ENCODE measurements at regions not wholly inside any gene's neighbourhood (a gene's known extent, or its start where the extent isn't known, plus 50 kb on each side); places are given as distances from the start of the nearest gene placed in this dataset.

DNA sequence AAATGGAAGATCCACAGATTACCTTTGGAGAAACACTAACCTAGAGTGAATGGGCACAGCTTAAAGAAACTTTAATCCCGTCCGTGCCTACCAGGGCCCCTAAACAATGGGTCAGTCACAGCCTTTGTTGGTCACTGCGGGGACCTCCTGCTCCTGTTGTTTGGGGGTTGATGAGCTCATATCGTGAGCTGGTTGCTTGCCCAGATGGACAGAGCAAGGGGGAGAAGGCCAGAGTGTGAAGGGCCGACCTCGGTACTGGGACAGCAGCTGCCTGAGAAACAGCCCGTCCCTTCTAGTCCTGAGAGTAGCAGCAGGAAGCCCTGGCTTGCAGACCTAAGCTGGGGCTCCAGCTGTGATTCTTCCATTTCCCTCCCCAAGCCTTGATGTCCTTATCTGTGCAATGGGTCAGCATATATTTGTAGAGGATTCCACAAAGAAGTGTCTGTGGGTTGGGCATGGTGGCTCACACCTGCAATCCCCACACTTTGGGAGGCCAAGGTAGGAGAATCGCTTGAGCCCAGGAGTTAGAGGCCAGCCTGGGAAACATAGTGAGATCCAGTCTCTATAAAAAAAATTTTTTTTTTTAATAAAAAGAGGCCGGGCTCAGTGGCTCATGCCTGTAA lies 69.6 kb upstream of the SLC34A2 start:
- dilution Hi-C loops (cut with MboI; ENCODE audit: extremely low pct_ligation_motif_present, low sequenced_read_pairs) = no loop called here
- FAIRE-seq (no peak), DNase-seq (ENCODE audit: low read depth, low spot score) (no peak)

DNA sequence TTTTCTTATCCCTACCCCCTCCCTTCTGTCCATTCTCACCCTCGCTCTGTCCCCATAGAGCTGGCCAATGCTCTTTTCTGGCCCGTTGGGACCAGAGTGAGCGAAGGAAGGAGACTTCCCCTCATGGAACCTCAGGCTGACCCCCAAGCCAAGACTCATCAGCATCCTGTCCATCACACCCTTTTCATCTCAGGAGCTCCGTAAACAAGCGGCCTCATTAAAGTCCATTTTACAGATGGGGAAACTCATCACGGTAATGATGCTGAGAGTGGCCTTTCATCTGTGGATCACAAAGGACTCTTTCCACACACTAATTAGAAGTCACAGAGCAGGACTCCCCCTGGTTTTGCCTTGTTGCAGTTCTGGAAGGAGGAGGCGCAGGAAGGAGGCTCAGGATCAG lies 67.4 kb upstream of the SLC34A2 start:
- Histone ChIP-seq H3K27ac (ENCODE audit: control insufficient read depth, insufficient read depth, low read length) (no peak overlapping the region), H3K36me3 (ENCODE audit: control insufficient read depth in 2 of 2, extremely low read depth in 1 of 2, insufficient read depth in 2 of 2, low read length in 2 of 2) (no peaks in the 10 kb centered on the region), H3K4me2 (ENCODE audit: control insufficient read depth, extremely low read depth, insufficient read depth, low read depth, low read length) (no peak overlapping the region), H3K9me1 (ENCODE audit: control insufficient read depth, extremely low read depth, insufficient read depth, low read length) (no peaks in the 10 kb centered on the region), H3K79me2 (ENCODE audit: control insufficient read depth, insufficient read depth, low read length) (no peaks in the 10 kb centered on the region), H3K9me3 (ENCODE audit: control insufficient read depth, low read depth, low read length) (no peaks in the 10 kb centered on the region), H3K27me3 (ENCODE audit: control insufficient read depth, extremely low read depth, insufficient read depth, low read length) (no peaks in the 10 kb centered on the region), H3K4me3 (ENCODE audit: control insufficient read depth in 2 of 3, extremely low read depth in 1 of 3, insufficient read depth in 2 of 3, low read depth in 1 of 3, low read length in 3 of 3) (no peak overlapping the region), H3K4me1 (ENCODE audit: control insufficient read depth, extremely low read depth, insufficient read depth, low read length) (no peaks in the 10 kb centered on the region), H2AFZ (ENCODE audit: control insufficient read depth, low read length) (no peak overlapping the region), H3K9ac (ENCODE audit: control insufficient read depth, extremely low read depth, insufficient read depth, low read length) (no peak overlapping the region), H4K20me1 (ENCODE audit: control insufficient read depth, extremely low read depth, insufficient read depth, low read length) (no peaks in the 10 kb centered on the region)
- TF ChIP-seq EZH2 (IDR thresholded peaks at IDR 0.05; ENCODE audit: low read length) = no peak
- TF ChIP-seq, protein P1, sequence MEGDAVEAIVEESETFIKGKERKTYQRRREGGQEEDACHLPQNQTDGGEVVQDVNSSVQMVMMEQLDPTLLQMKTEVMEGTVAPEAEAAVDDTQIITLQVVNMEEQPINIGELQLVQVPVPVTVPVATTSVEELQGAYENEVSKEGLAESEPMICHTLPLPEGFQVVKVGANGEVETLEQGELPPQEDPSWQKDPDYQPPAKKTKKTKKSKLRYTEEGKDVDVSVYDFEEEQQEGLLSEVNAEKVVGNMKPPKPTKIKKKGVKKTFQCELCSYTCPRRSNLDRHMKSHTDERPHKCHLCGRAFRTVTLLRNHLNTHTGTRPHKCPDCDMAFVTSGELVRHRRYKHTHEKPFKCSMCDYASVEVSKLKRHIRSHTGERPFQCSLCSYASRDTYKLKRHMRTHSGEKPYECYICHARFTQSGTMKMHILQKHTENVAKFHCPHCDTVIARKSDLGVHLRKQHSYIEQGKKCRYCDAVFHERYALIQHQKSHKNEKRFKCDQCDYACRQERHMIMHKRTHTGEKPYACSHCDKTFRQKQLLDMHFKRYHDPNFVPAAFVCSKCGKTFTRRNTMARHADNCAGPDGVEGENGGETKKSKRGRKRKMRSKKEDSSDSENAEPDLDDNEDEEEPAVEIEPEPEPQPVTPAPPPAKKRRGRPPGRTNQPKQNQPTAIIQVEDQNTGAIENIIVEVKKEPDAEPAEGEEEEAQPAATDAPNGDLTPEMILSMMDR (optimal IDR thresholded peaks at IDR 0.05 in 1 of 3, IDR thresholded peaks at IDR 0.05 in 1 of 3, conservative IDR thresholded peaks at IDR 0.05 in 1 of 3; ENCODE audit: extremely low read depth in 1 of 3, insufficient read depth in 2 of 3, low read length in 3 of 3) = no peak
- DNase-seq (ENCODE audit: low read depth, low spot score) = no peak
- dilution Hi-C loops (cut with MboI; ENCODE audit: extremely low pct_ligation_motif_present, low sequenced_read_pairs) = no loop called here
- no peak for FAIRE-seq

More for the DNA sequence above, 69.6 kb upstream of the SLC34A2 start:
- H3K36me3 ChIP-seq (ENCODE audit: control insufficient read depth in 2 of 2, extremely low read depth in 1 of 2, insufficient read depth in 2 of 2, low read length in 2 of 2) = no peaks in the 10 kb centered on the region
- no peak overlapping the region for H3K4me3 ChIP-seq (ENCODE audit: control insufficient read depth in 2 of 3, extremely low read depth in 1 of 3, insufficient read depth in 2 of 3, low read depth in 1 of 3, low read length in 3 of 3)
- no peak for TF ChIP-seq EZH2 (IDR thresholded peaks at IDR 0.05; ENCODE audit: low read length)
- TF ChIP-seq, protein P1 (optimal IDR thresholded peaks at IDR 0.05 in 1 of 3, IDR thresholded peaks at IDR 0.05 in 1 of 3, conservative IDR thresholded peaks at IDR 0.05 in 1 of 3; ENCODE audit: extremely low read depth in 1 of 3, insufficient read depth in 2 of 3, low read length in 3 of 3) = no peak
- no peak overlapping the region for H3K27ac ChIP-seq (ENCODE audit: control insufficient read depth, insufficient read depth, low read length)
- H3K9me1 ChIP-seq (ENCODE audit: control insufficient read depth, extremely low read depth, insufficient read depth, low read length) = no peaks in the 10 kb centered on the region
- no peaks in the 10 kb centered on the region for H4K20me1 ChIP-seq (ENCODE audit: control insufficient read depth, extremely low read depth, insufficient read depth, low read length)
- no peak overlapping the region for H2AFZ ChIP-seq (ENCODE audit: control insufficient read depth, low read length)
- H3K9ac ChIP-seq (ENCODE audit: control insufficient read depth, extremely low read depth, insufficient read depth, low read length) = no peak overlapping the region
- no peak overlapping the region for H3K4me2 ChIP-seq (ENCODE audit: control insufficient read depth, extremely low read depth, insufficient read depth, low read depth, low read length)
- H3K9me3 ChIP-seq (ENCODE audit: control insufficient read depth, low read depth, low read length) = no peaks in the 10 kb centered on the region
- no peaks in the 10 kb centered on the region for H3K27me3 ChIP-seq (ENCODE audit: control insufficient read depth, extremely low read depth, insufficient read depth, low read length)
- H3K4me1 ChIP-seq (ENCODE audit: control insufficient read depth, extremely low read depth, insufficient read depth, low read length) = no peaks in the 10 kb centered on the region
- no peaks in the 10 kb centered on the region for H3K79me2 ChIP-seq (ENCODE audit: control insufficient read depth, insufficient read depth, low read length)
